Upper lobe of right lung (tissue), 1 donor: ENCODE measurements at regions not wholly inside any gene's neighbourhood (a gene's known extent, or its start where the extent isn't known, plus 50 kb on each side); places are given as distances from the start of the nearest gene placed in this dataset.
A peak's percentile ranks its signal among the peaks of the same experiment; 100 is the strongest.

Source experiments
- ATAC-seq: fragments of 200-7000 bp; cut with Tn5 transposase; one replicate; pipeline ENCODE4 v1.9.1; 2020; ENCODE audit warnings: mild to moderate bottlenecking, moderate library complexity
- DNase-seq: peaks from one replicate; pipeline ENCODE4 v3.0.0-alpha.2; 2020
- H3K27ac ChIP-seq: fragments of 200-600 bp; one replicate; pipeline ENCODE4 v1.8.0; 2022
- H3K27me3 ChIP-seq: fragments of 200-600 bp; one replicate; pipeline ENCODE4 v1.8.0; 2022; ENCODE audit warnings: mild to moderate bottlenecking
- H3K36me3 ChIP-seq: fragments of 200-600 bp; one replicate; pipeline ENCODE4 v1.8.0; 2022
- H3K4me1 ChIP-seq: fragments of 200-600 bp; one replicate; pipeline ENCODE4 v1.8.0; 2022
- H3K4me3 ChIP-seq: fragments of 200-600 bp; one replicate; pipeline ENCODE4 v1.8.0; 2022; ENCODE audit warnings: mild to moderate bottlenecking
- H3K9me3 ChIP-seq: fragments of 200-600 bp; one replicate; pipeline ENCODE4 v1.8.0; 2022
- CTCF ChIP-seq: fragments of 200-600 bp; IDR thresholded peaks from one replicate; pipeline ENCODE4 v1.8.0; 2022; ENCODE audit warnings: antibody characterized with exemption
- intact Hi-C: fragments of 100-400 bp; cut with DNase I; formaldehyde crosslinking; loops from one replicate; pipeline ENCODE4 v1.11.0; 2022
- donor health status: DM: no; HTN: yes; CAD: no; lungs with severe emphysema.

GRCh38 chr2:236928380-236929037 lies 157.2 kb upstream of the COPS8 start:
- no peaks in the 10 kb centered on the region for H3K36me3 ChIP-seq
- peak overlapping the region; percentile 31 for H3K4me3 ChIP-seq
- peaks cover 7% of the 10 kb centered on the region for H3K4me1 ChIP-seq
- no peaks in the 10 kb centered on the region for H3K27me3 ChIP-seq
- intact Hi-C loops = no loop called here
- no peak for TF ChIP-seq CTCF
- ATAC-seq = peak; percentile 73
- H3K27ac ChIP-seq = peak overlapping the region; percentile 34
- no peak for DNase-seq
- H3K9me3 ChIP-seq = no peaks in the 10 kb centered on the region

GRCh38 chr2:236932831-236933361 lies 152.8 kb upstream of the COPS8 start:
- ATAC-seq = no peak
- Histone ChIP-seq H3K4me3 (no peak overlapping the region), H3K4me1 (peaks cover 7% of the 10 kb centered on the region), H3K27ac (no peak overlapping the region), H3K9me3 (no peaks in the 10 kb centered on the region), H3K36me3 (no peaks in the 10 kb centered on the region), H3K27me3 (peaks cover 4% of the 10 kb centered on the region)
- TF ChIP-seq CTCF = no peak
- intact Hi-C loops = no loop called here
- no peak for DNase-seq

- Histone ChIP-seq H3K4me1 (no peaks in the 10 kb centered on the region), H3K4me3 (no peak overlapping the region), H3K27me3 (peaks cover 4% of the 10 kb centered on the region), H3K27ac (no peak overlapping the region), H3K36me3 (no peaks in the 10 kb centered on the region), H3K9me3 (no peaks in the 10 kb centered on the region)
- no peak for DNase-seq
- no peak for ATAC-seq
- intact Hi-C loops = no loop called here
- no peak for TF ChIP-seq CTCF
These were observed 151.5 kb upstream of the COPS8 start for GRCh38 chr2:236934166-236934565.

GRCh38 chr2:236934656-236935055 lies 151.0 kb upstream of the COPS8 start:
- Histone ChIP-seq H3K27ac (no peak overlapping the region), H3K4me1 (no peaks in the 10 kb centered on the region), H3K4me3 (no peak overlapping the region), H3K36me3 (no peaks in the 10 kb centered on the region), H3K9me3 (no peaks in the 10 kb centered on the region), H3K27me3 (peaks cover 4% of the 10 kb centered on the region)
- DNase-seq = no peak
- no peak for ATAC-seq
- TF ChIP-seq CTCF = no peak
- intact Hi-C loops = no loop called here

GRCh38 chr2:236935083-236935482 lies 150.6 kb upstream of the COPS8 start:
- intact Hi-C loops = no loop called here

More at GRCh38 chr2:236935083-236935482, 150.6 kb upstream of the COPS8 start:
- Histone ChIP-seq H3K27me3 (peaks cover 4% of the 10 kb centered on the region), H3K9me3 (no peaks in the 10 kb centered on the region), H3K4me1 (no peaks in the 10 kb centered on the region), H3K27ac (no peak overlapping the region), H3K36me3 (no peaks in the 10 kb centered on the region), H3K4me3 (no peak overlapping the region)
- TF ChIP-seq CTCF = no peak
- no peak for ATAC-seq
- no peak for DNase-seq
